HL-60/S4 (cell line): ENCODE measurements at regions not wholly inside any gene's neighbourhood (a gene's known extent, or its start where the extent isn't known, plus 50 kb on each side); places are given as distances from the start of the nearest gene placed in this dataset.

Source experiments
- in situ Hi-C: fragments of 300-500 bp; cut with MboI; formaldehyde crosslinking; loops from 2 replicates; pipeline ENCODE4 v1.14.3; 2022; ENCODE audit warnings: low sequenced_read_pairs

DNA sequence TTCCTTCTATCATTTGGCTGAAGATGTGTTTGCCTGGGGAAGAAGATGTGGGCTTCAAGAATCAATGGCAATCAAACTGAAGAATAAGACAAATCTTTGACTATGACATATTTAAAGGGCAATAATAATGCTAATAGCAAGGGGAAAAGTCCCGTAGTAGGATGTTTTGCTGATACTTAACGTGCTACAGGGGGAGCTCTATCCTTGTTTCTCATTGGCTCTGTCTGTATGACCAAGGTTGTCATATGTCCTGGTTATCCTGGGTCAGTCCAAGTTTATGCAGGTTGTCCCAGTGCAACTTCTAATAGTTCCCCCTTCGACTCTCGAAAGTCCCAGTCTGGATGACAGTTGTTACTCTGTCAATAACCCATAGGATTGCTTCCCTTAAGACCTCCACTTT is 321.3 kb downstream of the DHX35 start:
- in situ Hi-C loops, result no loop called here

DNA sequence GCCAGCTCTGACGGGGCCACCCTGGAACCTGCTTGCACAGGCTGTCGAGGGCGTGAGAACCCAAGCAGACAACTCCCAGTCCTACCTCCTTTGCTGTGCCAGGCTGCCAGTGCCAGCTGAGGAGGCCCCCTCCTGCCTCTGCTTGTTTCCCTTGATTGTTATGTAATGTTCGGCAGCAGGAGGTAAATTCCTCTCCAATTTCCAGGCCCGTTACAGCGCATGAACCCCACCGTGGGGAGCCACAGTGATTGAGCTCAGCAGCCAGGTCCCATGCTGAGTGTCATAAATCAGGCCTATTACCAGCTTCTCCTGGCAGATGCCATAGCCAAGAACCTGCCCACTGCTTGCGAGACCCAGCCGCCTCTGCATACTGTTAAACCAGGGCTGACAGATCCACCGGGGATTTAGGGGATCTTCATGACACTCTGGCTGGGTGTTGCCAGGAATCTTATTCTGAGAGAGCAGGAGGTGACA is 320.5 kb downstream of the DHX35 start:
- in situ Hi-C loops, result no loop called here

DNA sequence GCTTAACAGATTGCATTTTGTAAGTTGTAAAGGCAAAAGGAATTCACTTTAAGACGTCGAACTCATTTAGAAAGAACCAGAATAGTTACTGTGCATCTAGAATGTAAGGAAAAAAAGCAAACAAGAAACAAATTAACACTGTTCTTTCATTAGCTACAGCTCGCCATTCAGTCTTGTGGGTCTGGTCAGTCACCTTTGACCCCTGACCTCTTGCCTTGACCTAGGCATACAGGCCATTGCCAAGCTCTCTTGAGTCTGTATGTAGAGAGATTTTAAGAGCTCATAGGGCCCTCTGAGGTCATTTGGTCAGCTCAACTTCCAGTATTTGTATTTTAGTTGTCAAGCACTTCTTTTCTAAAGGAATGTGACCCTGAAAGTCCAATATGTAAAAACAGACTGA is 318.7 kb downstream of the DHX35 start:
- in situ Hi-C loops, result no loop called here

DNA sequence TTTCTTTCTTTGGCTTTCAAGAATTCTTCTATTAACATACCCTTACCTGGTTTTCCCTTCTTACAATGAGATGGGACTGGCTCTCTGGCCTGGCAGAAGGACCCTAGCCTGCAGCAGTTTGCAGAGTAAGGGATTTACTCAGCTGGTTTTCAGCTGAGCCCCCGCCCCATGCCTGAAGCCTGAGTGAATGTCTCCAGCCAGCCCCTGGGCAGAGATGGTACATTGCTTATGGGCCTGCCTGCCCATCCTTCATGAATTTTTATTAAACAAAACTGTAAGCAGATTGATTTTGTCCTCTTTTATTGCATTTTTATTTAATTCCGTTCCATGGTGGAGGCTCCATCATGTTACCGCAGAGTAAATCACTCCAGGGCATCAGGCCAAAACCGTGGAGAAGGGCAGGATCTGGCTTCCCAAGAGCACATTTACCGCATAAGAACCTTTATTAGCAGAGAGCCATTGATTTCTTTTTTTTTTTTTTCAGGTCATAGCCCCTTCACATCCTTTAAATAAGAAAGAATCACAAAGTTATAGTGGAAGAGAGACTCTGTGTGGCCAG is 316.2 kb downstream of the DHX35 start:
- in situ Hi-C loops, result no loop called here

DNA sequence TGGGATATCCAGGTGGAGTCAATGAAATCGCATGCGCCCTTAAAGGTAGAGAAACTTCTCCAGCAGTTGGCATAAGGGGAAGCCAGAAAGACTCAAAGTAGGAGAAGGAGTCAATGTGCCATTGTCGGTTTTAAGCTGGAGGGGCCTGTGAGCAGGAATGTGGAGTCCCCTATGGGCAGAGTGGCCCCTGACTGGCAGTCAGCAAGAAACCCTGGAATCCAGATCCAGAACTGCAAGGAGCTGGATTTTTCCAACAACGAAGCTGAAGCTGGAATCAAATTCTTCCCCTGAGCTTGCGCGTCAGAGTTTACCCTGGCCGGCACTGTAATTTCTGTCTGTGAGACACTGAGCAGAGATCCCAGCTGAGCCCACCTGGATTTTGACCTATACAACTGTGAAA is 315.0 kb downstream of the DHX35 start:
- in situ Hi-C loops, result no loop called here

DNA sequence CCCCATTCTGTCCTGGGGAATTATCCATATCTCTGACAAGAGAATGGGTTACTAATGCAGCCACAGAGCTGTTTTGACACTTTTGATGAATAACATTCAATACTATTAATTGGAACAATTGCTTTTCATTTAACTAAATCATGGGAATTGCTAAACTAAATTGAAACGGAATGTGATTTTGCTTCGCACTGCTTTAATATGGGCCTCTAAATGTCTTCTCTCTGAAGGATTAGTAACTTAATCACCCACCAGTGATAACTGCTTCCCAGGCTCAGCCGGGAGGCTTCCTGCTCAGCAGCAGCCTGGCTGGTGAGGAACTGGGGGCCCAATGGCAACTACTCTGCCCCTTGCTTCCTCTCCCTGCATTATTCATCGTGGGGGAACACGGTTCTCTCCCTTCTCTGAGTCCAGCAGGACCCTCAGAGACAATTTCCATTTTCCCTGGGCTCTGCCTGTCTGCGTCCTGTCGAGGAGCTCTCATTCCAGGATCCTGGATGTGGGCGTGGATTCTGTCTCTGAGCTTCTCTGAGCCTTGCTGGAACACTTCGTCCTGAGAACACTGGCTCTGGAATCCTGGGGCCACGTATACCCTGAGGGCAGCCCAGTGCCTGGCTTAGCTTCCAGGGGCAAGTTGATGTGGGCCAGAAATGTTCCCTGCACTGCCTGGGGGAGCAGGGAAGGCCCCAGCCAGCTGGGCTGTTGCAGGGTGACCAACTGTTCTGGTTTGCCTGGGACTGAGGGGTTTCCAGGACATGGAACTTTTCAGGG is 308.9 kb downstream of the DHX35 start:
- in situ Hi-C loops, result loop anchor here (25.0 kb wide), 1 partner anchor 591 kb away; no protein-coding TSS in a partner anchor

DNA sequence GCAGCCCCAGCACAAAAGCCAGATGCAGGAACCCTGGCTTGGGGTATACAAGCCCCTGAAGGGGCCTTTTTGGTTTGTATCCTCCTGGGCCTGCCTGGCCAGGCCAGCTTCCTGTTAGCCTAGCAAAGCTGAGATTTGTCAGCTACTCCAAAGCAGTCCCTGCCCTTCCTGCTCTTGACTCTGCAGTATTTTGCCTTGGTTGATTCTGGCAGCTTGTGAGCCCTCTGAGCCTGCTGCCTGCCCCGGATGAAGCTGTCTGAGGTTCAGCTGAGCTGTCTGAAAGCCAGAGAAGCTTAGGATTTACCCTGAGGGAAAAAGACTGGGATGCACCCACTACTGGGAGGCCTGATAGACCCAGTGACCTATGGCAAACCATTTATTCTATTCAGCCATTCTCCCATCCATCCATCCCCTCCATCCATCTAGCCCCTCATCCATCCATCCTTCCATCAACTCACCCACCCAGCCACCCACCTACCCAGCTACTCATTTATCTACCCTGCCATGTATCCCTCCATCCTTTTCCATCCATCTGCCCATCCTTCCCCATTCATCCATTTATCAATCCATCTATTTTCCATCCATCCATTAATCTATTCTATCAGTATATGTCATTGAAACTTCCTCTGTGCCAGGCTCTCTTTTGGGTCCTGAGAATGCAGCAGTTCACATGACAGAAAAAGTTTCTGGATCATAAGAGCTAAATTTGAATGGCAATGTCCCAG is 307.5 kb downstream of the DHX35 start:
- in situ Hi-C loops, result loop anchor here (25.0 kb wide), 1 partner anchor 593 kb away; no protein-coding TSS in a partner anchor

DNA sequence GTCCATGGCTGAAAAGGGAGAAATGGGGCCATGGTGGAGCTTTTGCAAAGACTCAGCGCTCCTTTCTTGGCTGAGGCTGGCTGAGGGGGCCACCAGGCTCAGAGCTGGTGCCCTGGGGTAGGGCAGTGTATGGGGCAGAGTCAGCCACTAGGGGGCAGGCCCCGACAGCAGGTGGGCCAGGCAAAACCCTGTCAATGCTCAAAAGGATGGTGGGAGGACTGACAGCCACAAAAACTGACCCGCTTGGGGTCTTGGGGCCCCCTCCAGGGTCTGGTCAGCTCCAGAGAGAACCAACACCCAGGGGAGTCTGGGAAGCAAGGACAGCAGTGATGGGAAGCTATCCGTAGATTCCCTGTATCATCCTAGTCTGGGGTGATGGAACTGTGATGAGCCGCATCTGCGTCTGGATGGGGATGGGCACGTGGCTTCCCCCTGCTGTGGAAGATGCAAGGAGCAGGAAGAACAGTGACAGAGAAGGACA is 306.9 kb downstream of the DHX35 start:
- in situ Hi-C loops, result loop anchor here (25.0 kb wide), 1 partner anchor 593 kb away; no protein-coding TSS in a partner anchor

DNA sequence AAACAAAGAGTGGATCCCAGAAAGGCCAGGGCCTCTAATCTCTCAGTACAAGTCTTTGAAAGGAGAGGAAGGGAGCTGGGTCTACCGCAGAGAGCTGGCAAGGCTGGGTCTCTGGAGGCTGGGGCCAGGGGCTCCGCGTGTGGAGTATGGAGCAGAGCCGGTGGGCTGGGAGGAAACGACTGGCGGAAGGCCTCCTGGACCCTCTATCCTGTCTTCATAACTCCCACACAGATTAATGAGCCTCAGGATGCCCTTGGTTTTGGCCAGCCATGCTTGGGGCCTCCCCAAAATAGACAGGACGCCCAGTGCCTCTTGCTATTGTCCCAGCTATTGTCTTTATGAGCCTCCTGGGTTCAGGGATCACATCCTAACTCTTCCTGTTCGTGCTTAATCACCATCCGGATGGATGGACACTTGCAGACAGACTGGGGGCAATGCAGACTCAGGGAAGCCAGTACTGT is 306.4 kb downstream of the DHX35 start:
- in situ Hi-C loops, result loop anchor here (25.0 kb wide), 1 partner anchor 594 kb away; no protein-coding TSS in a partner anchor

DNA sequence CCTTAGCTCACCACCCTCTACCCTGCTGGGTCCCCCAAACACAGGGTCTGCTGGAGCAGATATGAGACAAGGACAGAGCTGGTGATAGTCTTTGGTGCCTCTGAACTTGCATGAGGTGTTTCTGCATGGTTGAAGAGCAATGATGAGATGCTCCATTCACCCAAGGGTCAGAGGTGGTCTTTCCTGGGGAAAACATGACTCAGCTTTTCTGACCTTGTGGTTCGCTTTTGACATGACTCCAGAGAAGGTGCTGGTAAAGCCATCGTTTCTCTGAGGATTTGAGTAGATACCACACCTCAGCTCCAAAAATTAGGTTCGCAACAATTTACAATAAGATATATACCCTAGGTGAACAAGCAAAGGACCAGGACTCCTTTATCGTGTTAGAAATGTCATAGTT is 304.8 kb downstream of the DHX35 start:
- in situ Hi-C loops, result loop anchor here (25.0 kb wide), 1 partner anchor 595 kb away; no protein-coding TSS in a partner anchor

DNA sequence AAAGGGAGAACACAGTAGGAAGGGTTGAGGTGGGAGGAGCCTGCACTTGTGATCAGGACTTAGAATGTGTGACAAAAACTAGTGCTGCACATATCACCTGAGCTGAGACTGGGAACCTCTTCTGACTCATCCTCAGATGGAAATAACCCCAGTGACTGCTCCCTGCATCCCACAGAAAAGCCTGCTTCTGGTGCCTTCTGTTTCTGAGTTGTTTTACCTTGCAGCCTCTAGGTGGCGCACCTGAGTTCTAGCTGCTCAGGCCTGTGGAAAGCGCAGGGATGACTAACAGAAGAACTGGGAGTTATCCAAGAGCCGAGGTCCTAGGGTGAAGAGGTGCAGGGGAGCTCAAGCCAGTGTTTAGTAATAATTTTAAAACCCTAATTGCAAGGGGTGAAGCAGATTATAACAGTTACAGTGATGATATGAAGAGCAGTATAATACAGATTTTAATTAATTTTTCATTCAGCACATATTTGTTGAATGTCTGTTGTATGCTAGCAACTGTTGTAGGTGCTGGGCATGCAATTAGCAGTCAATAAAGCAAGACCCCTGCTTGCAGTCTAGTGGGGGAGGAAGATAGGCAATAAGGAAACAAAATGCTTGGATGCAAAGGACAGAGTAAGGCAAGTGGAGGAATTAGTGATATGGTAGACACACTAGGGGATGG is 302.5 kb downstream of the DHX35 start:
- in situ Hi-C loops, result loop anchor here (25.0 kb wide), 1 partner anchor 598 kb away; no protein-coding TSS in a partner anchor

DNA sequence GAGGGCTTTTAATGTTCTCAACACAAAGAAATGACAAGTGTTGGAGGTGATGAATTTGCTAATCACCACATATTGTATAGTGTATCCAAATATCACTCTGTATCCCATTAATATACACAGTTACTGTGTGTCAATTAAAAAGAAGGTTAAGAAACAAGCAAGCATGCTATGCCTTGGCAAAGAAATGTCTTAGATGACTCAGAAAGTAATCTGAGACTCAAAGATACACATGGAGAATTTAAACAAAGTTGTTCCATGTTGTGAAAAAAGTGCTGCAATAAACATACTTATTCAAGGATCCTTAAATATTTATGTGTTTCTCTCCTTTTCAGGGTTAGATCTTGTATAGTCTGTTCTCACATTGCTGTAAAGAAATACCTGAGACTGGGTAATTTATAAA is 300.9 kb downstream of the DHX35 start:
- in situ Hi-C loops, result loop anchor here (25.0 kb wide), 1 partner anchor 599 kb away; no protein-coding TSS in a partner anchor

DNA sequence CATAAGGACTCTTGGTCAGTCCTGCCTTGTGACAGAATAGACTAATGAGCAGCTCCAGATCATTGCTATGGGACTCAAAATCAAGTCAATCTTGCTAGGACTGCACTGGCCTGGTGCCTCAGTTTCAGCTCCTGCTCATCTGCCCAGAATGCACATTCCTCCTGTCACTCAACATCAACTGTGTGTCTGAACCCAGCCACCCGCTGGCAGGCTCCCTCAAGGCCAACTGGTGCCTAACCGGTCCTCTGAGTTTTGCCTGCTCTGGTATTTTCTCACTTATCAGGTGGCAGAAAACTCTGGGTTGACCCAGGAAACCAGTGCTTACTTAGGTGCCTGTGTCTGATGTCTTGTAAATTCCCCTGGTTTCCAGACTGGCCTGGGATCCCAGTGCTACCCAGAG is 297.7 kb downstream of the DHX35 start:
- in situ Hi-C loops, result loop anchor here (25.0 kb wide), 1 partner anchor 602 kb away; no protein-coding TSS in a partner anchor

DNA sequence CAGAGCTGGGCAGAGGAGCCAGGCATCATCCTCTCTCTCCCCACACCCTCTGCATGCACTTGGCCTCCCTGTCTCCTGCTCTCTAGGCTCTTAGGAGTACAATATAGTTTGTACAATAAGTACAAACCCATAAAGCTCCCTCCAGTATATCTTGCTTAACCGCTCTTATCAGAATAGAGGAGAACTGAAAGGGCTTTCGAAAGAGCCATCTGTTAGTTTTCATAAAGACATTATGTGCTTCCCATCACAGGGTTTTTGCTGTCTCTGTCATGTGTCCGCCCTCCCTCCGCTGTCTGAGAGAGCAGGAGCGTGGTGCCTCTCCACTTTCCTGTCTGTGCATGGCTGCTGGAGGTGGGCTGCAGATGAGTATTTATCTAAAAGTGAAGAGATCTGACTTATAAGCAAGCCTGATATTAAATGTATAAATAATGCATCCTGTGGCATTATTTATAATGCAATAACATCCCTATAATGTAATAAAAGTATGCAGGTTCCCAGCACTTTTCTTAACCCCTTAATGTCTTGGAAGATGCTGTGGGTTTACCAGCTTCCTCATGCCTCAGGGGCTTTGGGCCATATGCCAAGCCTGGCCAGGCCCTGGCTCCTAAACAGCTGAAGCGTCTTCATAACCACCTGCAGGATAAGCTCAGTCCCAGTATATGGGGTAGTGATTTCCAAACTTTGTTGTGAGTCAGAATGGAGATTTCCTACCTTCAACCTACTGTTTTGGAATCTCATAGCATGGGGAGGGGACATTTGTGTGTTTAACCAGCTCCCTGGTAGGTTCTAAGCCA is 297.1 kb downstream of the DHX35 start:
- in situ Hi-C loops, result loop anchor here (25.0 kb wide), 1 partner anchor 603 kb away; no protein-coding TSS in a partner anchor

DNA sequence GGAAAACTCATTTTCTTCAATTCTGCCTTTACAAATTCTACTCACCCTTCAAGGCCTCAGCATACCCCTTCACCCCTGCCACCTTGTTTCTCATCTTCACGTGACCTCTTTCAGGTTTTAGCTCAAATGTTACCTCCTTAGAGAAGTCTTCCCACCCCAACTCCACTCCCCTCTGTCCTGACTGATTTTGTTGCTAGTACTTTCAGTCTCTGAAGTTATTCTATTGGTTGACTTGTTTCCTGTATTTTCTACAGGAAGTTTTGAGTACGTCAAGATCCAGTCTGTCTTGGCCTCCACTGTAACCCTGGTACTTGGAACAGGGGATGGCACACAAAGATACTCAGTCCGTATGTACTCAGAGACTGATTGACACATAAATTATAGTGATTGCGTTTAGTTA is 296.1 kb downstream of the DHX35 start:
- in situ Hi-C loops, result loop anchor here (25.0 kb wide), 1 partner anchor 604 kb away; no protein-coding TSS in a partner anchor

DNA sequence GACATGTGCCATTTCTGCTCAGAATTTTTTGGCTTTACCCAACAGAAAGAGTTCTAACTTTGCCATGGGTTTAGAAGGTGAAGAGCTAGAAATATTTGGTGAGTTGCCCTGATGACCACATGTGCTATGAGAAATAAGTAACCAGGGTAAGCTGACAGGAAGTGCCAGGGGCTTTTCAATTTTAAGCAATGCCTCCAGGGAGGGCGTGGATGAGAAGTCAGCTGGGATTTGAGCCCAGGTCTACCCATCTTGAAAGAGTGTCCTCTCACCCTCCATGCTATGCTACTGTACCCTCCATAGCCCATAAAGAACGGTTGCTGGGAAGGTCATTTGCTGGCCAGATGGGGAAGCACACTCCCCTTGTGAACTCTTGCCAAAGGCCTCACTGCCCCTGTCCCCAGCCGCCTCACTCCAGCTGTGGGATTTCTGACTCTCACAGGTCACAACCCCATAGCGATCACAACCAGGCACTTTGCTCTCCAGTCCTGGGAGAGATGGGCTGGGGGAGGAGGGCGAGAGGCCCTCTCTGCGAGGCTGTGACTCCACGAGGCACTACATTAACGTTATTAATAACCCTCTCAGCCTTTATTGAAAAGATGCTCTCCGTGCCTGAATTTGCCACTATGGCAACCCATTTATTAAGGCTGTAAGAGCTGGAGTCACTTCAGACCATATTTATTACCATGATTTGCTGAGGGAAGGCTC is 291.1 kb downstream of the DHX35 start:
- in situ Hi-C loops, result loop anchor here (25.0 kb wide), 1 partner anchor 609 kb away; no protein-coding TSS in a partner anchor

DNA sequence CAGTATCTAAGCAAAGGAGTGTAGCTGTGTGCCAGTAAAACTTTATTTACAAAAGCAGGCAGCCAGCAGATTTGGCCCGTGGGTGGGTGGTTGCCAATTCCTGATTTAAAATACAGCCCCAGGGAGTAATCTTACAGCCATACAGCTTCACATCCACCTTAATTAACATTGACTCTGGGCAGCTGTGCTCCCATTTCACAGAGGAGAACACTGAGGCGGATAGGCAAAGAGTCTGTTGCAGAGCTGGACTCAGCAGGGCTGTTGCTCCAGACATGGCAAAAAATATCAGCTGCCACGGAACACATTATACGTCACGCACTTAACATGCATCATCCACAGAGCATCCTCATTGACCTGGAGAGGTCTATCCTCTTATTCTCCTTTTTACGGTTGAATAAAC is 289.9 kb downstream of the DHX35 start:
- in situ Hi-C loops, result loop anchor here (25.0 kb wide), 1 partner anchor 610 kb away; no protein-coding TSS in a partner anchor

DNA sequence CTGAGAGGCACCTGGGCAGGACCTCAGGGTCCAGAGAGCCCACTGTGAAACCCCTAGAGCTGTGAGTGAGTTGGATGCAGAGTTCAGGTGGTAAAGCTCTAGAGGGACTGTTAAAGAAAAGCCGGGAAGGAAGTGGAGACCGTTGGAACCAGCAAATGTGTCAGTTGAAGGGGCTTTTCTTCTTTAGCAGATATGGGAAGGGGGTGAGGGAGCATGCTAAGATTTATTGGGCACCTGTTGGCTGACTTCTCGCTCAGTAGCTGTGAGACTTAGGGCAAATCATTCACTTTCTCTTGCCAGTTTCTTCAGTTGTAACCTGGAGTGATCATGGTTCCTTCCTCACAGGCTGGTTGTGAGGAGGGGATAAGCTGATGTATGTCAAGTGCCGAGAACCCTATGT is 287.7 kb downstream of the DHX35 start:
- in situ Hi-C loops, result loop anchor here (25.0 kb wide), 1 partner anchor 613 kb away; no protein-coding TSS in a partner anchor
